ENCODE measurements at regions not wholly inside any gene's neighbourhood (a gene's known extent, or its start where the extent isn't known, plus 50 kb on each side); places are given as distances from the start of the nearest gene placed in this dataset.

DNA sequence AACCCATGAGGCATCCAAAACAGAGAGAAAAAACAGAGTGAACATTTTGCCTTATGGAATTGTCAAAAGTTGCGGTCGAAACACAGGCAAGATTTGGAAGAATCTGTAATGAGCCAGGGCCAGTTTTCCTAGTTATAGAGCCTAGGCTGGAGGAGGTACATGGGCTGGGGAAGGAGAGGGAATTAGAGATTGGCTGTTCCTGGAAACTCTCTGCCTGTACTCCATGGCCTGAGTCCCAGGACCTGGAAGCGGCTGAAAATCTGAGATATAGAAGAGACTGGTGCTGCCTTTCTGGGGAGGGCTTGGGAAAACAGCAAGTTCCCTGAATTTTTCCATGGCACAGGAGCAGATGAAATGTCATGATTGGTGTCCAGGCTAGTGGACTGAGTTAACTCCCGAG is 122.8 kb upstream of the KLF12 start:
- TF ChIP-seq SIN3A (IDR thresholded peaks at IDR 0.05; ENCODE audit: borderline replicate concordance, low read depth, low read length) (no peak), GATA2 (CRISPR knock-in tag; IDR thresholded peaks at IDR 0.05) (no peak), EP300 (IDR thresholded peaks at IDR 0.05; ENCODE audit: borderline replicate concordance in 1 of 2, low read depth in 1 of 2, low read length in 1 of 2) (no peak), SMC3 (IDR thresholded peaks at IDR 0.05; ENCODE audit: low read depth, low read length) (no peak), CHD2 (IDR thresholded peaks at IDR 0.05; ENCODE audit: low read length, partially characterized antibody) (no peak), FOXM1 (IDR thresholded peaks at IDR 0.05; ENCODE audit: low read depth) (no peak), TEAD4 (IDR thresholded peaks at IDR 0.05; ENCODE audit: borderline replicate concordance, insufficient read depth) (no peak), POLR2AphosphoS5 (IDR thresholded peaks at IDR 0.05; ENCODE audit: low read depth, low read length) (no peak), MEF2A (IDR thresholded peaks at IDR 0.05; ENCODE audit: borderline replicate concordance, low read depth) (no peak), MXI1 (IDR thresholded peaks at IDR 0.05; ENCODE audit: low read depth, low read length) (no peak), EZH2phosphoT487 (IDR thresholded peaks at IDR 0.05; ENCODE audit: borderline replicate concordance, low read depth) (no peak), JUND (IDR thresholded peaks at IDR 0.05) (no peak), YY1 (IDR thresholded peaks at IDR 0.05; ENCODE audit: low read depth) (no peak), NRF1 (IDR thresholded peaks at IDR 0.05; ENCODE audit: low read depth, low read length) (no peak), GABPA (IDR thresholded peaks at IDR 0.05; ENCODE audit: low read depth) (no peak), FOXJ3 (CRISPR knock-in tag; IDR thresholded peaks at IDR 0.05) (no peak)
- TF ChIP-seq, protein P1, sequence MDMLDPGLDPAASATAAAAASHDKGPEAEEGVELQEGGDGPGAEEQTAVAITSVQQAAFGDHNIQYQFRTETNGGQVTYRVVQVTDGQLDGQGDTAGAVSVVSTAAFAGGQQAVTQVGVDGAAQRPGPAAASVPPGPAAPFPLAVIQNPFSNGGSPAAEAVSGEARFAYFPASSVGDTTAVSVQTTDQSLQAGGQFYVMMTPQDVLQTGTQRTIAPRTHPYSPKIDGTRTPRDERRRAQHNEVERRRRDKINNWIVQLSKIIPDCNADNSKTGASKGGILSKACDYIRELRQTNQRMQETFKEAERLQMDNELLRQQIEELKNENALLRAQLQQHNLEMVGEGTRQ (IDR thresholded peaks at IDR 0.05; ENCODE audit: borderline replicate concordance, low read depth, low read length): no peak
- TF ChIP-seq, protein P2, sequence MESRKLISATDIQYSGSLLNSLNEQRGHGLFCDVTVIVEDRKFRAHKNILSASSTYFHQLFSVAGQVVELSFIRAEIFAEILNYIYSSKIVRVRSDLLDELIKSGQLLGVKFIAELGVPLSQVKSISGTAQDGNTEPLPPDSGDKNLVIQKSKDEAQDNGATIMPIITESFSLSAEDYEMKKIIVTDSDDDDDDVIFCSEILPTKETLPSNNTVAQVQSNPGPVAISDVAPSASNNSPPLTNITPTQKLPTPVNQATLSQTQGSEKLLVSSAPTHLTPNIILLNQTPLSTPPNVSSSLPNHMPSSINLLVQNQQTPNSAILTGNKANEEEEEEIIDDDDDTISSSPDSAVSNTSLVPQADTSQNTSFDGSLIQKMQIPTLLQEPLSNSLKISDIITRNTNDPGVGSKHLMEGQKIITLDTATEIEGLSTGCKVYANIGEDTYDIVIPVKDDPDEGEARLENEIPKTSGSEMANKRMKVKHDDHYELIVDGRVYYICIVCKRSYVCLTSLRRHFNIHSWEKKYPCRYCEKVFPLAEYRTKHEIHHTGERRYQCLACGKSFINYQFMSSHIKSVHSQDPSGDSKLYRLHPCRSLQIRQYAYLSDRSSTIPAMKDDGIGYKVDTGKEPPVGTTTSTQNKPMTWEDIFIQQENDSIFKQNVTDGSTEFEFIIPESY (IDR thresholded peaks at IDR 0.05; ENCODE audit: borderline replicate concordance, low read depth): no peak
- TF ChIP-seq, protein P3, sequence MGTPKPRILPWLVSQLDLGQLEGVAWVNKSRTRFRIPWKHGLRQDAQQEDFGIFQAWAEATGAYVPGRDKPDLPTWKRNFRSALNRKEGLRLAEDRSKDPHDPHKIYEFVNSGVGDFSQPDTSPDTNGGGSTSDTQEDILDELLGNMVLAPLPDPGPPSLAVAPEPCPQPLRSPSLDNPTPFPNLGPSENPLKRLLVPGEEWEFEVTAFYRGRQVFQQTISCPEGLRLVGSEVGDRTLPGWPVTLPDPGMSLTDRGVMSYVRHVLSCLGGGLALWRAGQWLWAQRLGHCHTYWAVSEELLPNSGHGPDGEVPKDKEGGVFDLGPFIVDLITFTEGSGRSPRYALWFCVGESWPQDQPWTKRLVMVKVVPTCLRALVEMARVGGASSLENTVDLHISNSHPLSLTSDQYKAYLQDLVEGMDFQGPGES (IDR thresholded peaks at IDR 0.05; ENCODE audit: low read depth, low read length): no peak
- TF ChIP-seq, protein P4, sequence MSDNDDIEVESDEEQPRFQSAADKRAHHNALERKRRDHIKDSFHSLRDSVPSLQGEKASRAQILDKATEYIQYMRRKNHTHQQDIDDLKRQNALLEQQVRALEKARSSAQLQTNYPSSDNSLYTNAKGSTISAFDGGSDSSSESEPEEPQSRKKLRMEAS (IDR thresholded peaks at IDR 0.05; ENCODE audit: low read depth): no peak
- DNase-seq: no peak
- ChIA-PET POLR2A (no interaction called here), CTCF (interaction anchor here (0.6 to 0.7 kb wide), 2 partner anchors 422 to 488 kb away, joined by 3 read pairs; no protein-coding TSS in a partner anchor)
- Histone ChIP-seq H3K9me3 (no peaks in the 10 kb centered on the region), H3K27me3 (ENCODE audit: insufficient read depth) (no peaks in the 10 kb centered on the region), H3K79me2 (ENCODE audit: insufficient read depth) (no peaks in the 10 kb centered on the region), H3K9ac (no peak overlapping the region), H3K4me2 (no peak overlapping the region), H3K27ac (ENCODE audit: low read depth in 2 of 2, low read length in 1 of 2) (peak overlapping the region in 1 of 2 experiments; percentile 48; a peak in 1 of 4 replicates), H3F3A (replicated peaks; ENCODE audit: insufficient read depth) (peaks cover 8% of the 10 kb centered on the region), H3K4me1 (ENCODE audit: control insufficient read depth in 1 of 2, insufficient read depth in 2 of 2, low read depth in 1 of 2, low read length in 1 of 2) (peaks cover 0 to 13% of the 10 kb centered on the region in 2 experiments; a peak in 2 of 4 replicates), H3K36me3 (replicated peaks in 1 of 2; ENCODE audit: control insufficient read depth in 1 of 2, insufficient read depth in 2 of 2, low read length in 1 of 2) (no peaks in the 10 kb centered on the region), H4K20me1 (ENCODE audit: insufficient read depth) (no peaks in the 10 kb centered on the region), H2AFZ (ENCODE audit: low read depth) (no peak overlapping the region), H3K9me2 (no peaks in the 10 kb centered on the region), H3K4me3 (ENCODE audit: low read depth in 2 of 2, low read length in 1 of 2) (no peak overlapping the region)
- WGBS (ENCODE audit: low lambda C conversion rate): 92% methylated on average over 3 of the region's 4 CpGs
